ENCODE measurements at regions not wholly inside any gene's neighbourhood (a gene's known extent, or its start where the extent isn't known, plus 50 kb on each side); places are given as distances from the start of the nearest gene placed in this dataset.
"Not testable (repeated sequence)": the region's sequence is repeated elsewhere in the genome, so short reads cannot be mapped to it uniquely, and the experiment has no call there.

GRCh38 chr6:33507261-33507660 is 52.9 kb downstream of the ZBTB9 start:
- ATAC-seq: no peak
- Mint-ChIP-seq H3K36me3 (peaks cover 2% of the 10 kb centered on the region), H3K4me1 (peaks cover 33% of the 10 kb centered on the region), H3K27me3 (peaks cover 5% of the 10 kb centered on the region), H3K27ac (peak overlapping the region; percentile 24), H3K4me3 (no peak overlapping the region), H3K9me3 (ENCODE audit: low read depth) (no peaks in the 10 kb centered on the region)
- DNase-seq: no peak
- CTCF ChIA-PET: no interaction called here

GRCh38 chr6:33508935-33509926 is 54.9 kb downstream of the ZBTB9 start:
- CTCF ChIA-PET: interaction anchor here (0.6 to 1.5 kb wide), 3 partner anchors 43 to 112 kb away, joined by 3 to 5 read pairs (median 3); partner anchors contain the start of gene ITPR3
- H3K27me3 Mint-ChIP-seq: peaks cover 11% of the 10 kb centered on the region
- no peak for ATAC-seq
- H3K4me1 Mint-ChIP-seq: peaks cover 34% of the 10 kb centered on the region
- H3K36me3 Mint-ChIP-seq: peaks cover 2% of the 10 kb centered on the region
- no peak overlapping the region for H3K4me3 Mint-ChIP-seq
- H3K27ac Mint-ChIP-seq: peak overlapping the region; percentile 79
- no peak for DNase-seq
- H3K9me3 Mint-ChIP-seq (ENCODE audit: low read depth): no peaks in the 10 kb centered on the region

GRCh38 chr6:33513213-33513612 is 58.8 kb downstream of the ZBTB9 start:
- no peak for ATAC-seq
- CTCF ChIA-PET: interaction anchor here (1.0 kb wide), 1 partner anchor 12 kb away, joined by 3 read pairs; no protein-coding TSS in a partner anchor

GRCh38 chr6:33516726-33517125 is 62.4 kb downstream of the ZBTB9 start:
- peaks cover 16% of the 10 kb centered on the region for H3K27me3 Mint-ChIP-seq
- no peak for ATAC-seq
- CTCF ChIA-PET: no interaction called here

More at GRCh38 chr6:33513213-33513612, 58.8 kb downstream of the ZBTB9 start:
- H3K27me3 Mint-ChIP-seq: peaks cover 18% of the 10 kb centered on the region
- H3K27ac Mint-ChIP-seq: no peak overlapping the region
- no peaks in the 10 kb centered on the region for H3K36me3 Mint-ChIP-seq
- no peak for DNase-seq
- peaks cover 25% of the 10 kb centered on the region for H3K4me1 Mint-ChIP-seq
- H3K4me3 Mint-ChIP-seq: no peak overlapping the region
- no peaks in the 10 kb centered on the region for H3K9me3 Mint-ChIP-seq (ENCODE audit: low read depth)

GRCh38 chr6:33520636-33521488 is 59.2 kb downstream of the BAK1 start:
- ATAC-seq; H3K27ac Mint-ChIP-seq; H3K4me1 Mint-ChIP-seq; H3K9me3 Mint-ChIP-seq (ENCODE audit: low read depth); H3K27me3 Mint-ChIP-seq; DNase-seq; H3K4me3 Mint-ChIP-seq; CTCF ChIA-PET; H3K36me3 Mint-ChIP-seq: not testable (repeated sequence)

More at GRCh38 chr6:33516726-33517125, 62.4 kb downstream of the ZBTB9 start:
- Mint-ChIP-seq H3K4me1 (peaks cover 8% of the 10 kb centered on the region), H3K36me3 (no peaks in the 10 kb centered on the region), H3K27ac (no peak overlapping the region), H3K4me3 (no peak overlapping the region), H3K9me3 (ENCODE audit: low read depth) (no peaks in the 10 kb centered on the region)
- DNase-seq: no peak

GRCh38 chr6:33521489-33522091 is 58.5 kb downstream of the BAK1 start:
- ATAC-seq: no peak
- CTCF ChIA-PET: no interaction called here
- H3K4me1 Mint-ChIP-seq: peaks cover 2% of the 10 kb centered on the region

More at GRCh38 chr6:33521489-33522091, 58.5 kb downstream of the BAK1 start:
- Mint-ChIP-seq H3K4me3 (no peak overlapping the region), H3K27me3 (peaks cover 7% of the 10 kb centered on the region), H3K27ac (no peak overlapping the region), H3K36me3 (no peaks in the 10 kb centered on the region), H3K9me3 (ENCODE audit: low read depth) (no peaks in the 10 kb centered on the region)
- DNase-seq: no peak

Measured in activated CD8-positive, alpha-beta memory T cell treated with anti-CD3 and anti-CD28 coated beads, Interleukin-2, amount 10 ng/mL, durations not matched to agents 7 days and 5 days (primary cell).